Fibroblast of upper back skin (primary cell): ENCODE measurements at regions not wholly inside any gene's neighbourhood (a gene's known extent, or its start where the extent isn't known, plus 50 kb on each side); places are given as distances from the start of the nearest gene placed in this dataset.
"Not testable (repeated sequence)": the region's sequence is repeated elsewhere in the genome, so short reads cannot be mapped to it uniquely, and the experiment has no call there.

Experiments used
- DNase-seq: peaks from one replicate; pipeline ENCODE4 v3.0.0-alpha.2; 2013

DNA sequence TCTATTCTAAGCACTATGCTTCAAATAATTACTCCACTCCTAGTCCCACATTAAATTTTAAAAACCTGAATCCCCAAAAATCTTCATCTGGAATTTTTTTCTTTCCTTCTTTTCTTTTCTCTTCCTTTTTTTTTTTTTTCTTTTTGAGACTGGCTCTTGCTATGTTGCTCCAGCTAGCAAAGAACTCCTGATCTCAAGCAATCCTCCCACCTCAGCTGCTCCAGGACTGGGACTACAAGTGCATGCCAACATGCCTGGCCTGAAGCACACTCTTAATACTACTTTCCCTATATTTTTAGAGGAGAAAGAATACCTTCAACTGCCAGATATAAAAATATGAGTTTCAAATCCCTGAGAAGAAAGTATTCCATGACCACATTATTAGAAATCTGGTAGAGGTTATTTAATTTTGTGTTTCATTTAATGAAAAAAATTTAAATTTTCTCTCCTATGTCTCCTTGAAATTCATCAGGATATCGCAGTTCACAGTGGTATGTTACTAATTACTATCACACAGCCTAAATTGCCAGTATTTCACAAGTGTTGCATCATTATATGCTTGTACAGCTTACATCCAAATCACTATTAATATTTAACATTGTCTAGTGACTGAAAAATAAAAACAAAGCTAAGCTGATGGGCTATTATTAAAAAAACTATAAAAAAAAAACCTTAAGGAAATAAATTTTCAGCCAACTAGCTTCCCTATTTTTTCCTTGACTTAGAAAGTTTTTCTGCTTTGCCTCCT is 227.8 kb downstream of the NAF1 start:
- DNase-seq, result peak; percentile 8

DNA sequence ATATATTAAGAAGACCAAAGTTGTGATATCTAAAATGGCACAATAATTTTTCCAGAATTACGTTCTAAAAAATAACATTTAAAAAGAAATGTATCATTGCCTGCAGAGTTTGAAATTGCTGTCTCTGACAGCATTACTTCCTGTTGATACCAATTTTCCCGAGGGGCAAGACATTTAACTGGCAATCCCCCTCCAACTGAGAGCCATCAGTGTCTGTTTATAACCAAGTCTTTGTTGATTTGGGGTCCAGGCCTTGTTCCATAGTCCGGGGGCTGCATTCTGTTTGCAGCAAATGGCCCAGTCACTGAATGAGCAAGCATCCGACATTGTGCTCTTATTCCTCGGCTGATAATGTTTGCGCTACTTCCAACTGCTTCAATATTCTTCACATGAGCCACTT is 231.5 kb downstream of the NAF1 start:
- DNase-seq, result no peak

DNA sequence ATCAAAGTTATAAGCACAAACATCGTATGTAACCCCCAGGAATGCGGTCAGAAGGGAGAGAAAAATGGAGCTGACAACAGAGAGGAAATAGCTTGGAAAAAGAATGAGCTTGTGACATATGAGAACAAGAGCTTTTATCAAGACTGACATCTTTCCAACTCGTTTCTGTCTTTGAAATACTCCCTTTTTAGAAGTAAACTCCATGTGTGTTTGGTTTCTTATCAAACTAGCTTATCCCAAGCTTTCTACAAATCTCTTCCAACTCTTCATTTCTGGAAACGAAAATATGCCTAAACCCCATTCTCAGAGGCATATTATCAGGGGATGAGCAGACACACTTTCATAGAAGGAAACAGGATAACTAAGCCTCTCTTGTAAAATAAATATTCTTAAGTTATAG is 235.4 kb downstream of the NAF1 start:
- DNase-seq, result no peak

GRCh38 chr4:162921178-162921785 is 245.4 kb downstream of the NAF1 start:
- no peak for DNase-seq

GRCh38 chr4:162920649-162921048 is 246.0 kb downstream of the NAF1 start:
- no peak for DNase-seq

DNA sequence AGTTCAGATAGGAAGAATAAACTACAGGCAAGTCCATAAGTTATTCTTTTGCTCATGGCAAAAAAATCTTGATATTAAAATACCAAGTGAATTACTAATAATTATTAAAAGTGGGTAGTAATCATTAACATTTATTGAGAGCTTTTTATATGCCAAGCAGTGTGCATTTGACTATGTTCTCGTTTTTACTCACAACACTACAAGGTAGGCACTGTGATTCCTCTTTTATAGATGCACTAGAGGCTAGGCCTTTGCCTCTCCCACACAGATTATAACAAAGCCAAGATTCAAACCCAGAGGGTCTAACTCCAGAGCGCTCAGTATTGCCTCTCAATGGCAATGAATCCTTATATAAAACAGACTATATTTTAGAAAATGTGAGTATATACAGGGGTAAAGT is 254.2 kb downstream of the NAF1 start:
- no peak for DNase-seq

DNA sequence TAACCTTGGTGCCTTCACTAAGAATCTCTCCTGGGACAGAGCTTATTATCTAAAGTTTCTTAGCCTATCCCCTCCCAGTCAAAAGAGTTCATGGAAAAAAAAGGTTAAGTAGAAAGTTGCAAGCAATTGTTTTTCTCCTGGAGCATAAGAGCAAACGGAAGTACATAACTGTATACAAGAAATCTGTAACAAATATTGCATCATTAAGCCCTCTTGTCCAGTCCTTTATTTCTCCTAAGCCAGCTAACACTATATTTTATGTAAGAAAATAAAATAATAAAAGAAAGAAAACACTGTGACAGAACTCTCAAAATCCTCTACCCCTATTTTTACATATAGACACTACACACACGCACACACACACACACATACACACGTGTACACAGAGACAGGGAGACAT is 255.3 kb downstream of the NAF1 start:
- no peak for DNase-seq

- no peak for DNase-seq
Observed at GRCh38 chr4:162909952-162910351, 256.7 kb downstream of the NAF1 start.

GRCh38 chr4:162894387-162894786 is 272.3 kb downstream of the NAF1 start:
- no peak for DNase-seq

GRCh38 chr4:162891788-162892707 is 274.6 kb downstream of the NAF1 start:
- DNase-seq, result peak; percentile 51

DNA sequence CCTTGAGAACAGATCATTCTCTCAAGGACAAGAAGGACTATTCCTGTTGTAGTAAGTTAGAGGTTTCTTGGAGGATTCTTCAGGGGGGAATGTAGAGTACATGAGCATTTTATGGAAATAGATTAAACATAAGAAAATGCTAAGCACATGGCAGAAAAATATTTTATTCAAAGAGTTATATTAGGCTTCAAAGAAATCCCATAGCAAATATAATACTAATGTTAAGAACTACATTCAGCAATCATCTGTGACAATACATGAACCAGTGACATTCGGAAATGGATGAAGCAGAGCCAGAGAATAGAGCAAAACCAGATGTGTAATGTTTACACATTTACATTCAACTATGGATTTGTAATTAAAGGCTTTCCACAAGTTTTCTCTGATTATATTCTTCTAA is 288.6 kb downstream of the NAF1 start:
- DNase-seq, result no peak

DNA sequence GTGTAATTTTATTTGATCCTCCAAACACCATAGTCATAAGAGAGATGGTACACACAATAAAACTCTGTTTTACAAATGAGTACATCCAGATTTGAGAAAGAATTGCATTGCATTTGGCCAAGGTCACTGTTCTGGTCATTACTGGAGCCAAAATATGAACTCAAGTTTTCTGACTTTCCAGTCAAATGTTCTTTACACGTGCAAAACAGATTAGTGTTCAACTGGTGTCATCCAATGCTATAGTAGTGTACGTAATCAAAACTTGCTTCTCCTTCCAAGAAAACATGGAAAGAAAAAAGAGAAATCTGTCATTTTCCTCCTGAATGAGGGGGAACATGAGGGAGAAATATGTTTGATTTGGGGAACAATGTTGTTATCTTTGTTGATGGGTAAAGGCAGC is 291.9 kb downstream of the NAF1 start:
- DNase-seq, result no peak

DNA sequence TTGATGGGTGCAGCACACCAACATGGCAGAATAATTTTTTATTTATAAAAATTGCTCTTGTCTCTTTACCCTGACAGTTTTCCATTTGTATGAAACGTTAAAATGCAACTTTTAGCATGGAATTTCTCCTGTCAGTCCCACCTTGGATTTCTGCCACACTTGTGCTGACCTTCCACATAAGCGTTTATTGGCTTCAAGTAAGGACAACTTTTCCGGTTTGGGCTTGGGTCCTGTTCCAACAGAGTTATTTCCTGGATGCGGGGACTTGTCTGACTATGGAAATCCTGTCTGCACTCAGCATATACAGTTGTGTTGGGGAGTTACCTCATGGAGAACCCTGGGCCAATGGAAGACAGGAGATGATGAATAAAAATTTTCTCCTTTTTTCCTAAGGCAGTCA is 294.7 kb downstream of the NAF1 start:
- no peak for DNase-seq

- DNase-seq, result no peak
Observed at GRCh38 chr4:162869157-162869556, 297.5 kb downstream of the NAF1 start.

DNA sequence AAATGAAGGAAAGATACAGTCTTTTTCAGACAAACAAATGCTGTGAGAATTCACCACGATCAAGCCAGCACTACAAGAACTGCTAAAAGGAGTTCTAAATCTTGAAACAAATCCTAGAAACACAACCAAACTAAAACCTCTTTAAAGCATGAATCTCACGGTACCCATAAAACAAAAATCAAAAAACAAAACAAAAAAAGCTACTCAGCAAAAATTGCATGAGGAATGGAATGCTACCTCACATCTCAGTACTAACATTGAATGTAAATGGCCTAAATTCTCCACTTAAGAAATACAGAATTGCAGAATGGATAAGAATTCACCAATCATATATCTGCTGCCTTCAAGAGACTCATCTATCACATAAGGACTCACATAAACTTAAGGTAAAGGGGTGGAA is 300.1 kb downstream of the NAF1 start:
- DNase-seq, result no peak

DNA sequence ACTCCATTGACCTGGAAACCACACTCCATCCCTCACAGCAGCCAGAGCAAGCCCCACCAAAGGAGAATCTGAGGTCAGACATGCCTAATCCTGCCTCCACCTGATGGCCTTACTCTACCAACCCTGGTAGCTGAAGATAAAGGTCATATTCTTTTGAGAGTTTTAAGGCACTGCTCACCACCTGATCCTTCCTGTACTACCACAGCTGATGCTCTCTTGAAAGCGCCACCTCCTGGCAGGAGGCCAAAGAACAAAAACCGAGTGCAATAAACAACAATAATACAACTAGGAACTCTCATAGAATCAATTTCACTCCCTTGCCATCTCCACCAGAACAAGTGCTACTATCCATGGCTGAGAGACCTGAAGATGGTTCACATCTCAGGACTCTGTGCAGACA is 301.6 kb downstream of the NAF1 start:
- no peak for DNase-seq

- DNase-seq, result no peak
Observed at GRCh38 chr4:162853788-162854187, 312.9 kb downstream of the NAF1 start.

GRCh38 chr4:162852642-162853041 is 314.0 kb downstream of the NAF1 start:
- DNase-seq, result no peak

- not testable (repeated sequence) for DNase-seq
Observed at GRCh38 chr4:162851241-162851758, 315.4 kb downstream of the NAF1 start.

DNA sequence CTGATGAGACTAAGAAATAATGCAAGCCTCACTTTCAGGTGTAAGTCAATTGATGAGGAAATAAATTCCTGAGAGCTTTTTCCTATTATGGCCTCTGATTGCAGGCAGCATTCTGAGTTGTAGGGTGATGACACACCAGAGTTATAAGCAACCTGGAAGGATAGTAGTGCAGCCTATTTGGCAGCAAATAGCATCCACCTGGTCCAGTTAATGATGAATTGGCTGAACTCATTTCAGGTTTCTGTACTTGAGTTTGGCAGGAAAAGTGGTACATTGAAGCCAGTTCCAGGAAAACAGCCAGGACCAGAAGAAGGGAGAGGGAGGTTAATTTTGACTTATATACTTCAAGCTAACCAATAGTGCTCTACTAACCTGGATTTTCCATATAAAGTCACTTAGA is 316.8 kb downstream of the NAF1 start:
- no peak for DNase-seq

DNA sequence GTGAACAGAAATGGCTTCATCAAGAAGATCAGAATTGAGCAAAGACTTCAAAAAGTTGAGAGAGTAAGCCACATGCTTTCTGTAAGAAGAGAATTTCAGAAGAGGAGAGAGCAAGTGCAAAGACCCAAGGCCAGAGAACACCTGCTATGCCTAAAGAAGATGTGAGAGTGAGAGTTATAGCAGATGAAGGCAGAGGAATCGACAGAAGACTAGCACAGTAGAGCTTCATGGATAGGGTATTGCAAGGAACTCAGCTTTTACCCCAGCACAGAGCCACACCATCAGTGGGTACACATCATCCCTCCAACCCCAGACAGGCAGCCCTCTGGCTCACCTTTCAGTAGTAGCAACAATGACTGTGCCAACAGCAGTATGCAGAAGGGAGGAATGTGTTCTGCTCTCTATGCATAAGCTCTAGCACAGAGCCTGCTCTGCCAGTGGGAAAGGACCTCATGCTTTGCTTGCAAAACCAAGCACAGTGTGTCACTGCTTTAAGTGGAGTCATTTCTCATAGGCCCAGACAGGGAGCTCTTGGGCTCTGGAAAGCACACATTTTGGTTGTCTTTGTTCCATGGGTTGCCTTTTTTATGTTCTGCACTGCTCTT is 318.6 kb downstream of the NAF1 start:
- no peak for DNase-seq

- DNase-seq, result no peak
Observed at GRCh38 chr4:162841753-162842152, 324.9 kb downstream of the NAF1 start.

DNA sequence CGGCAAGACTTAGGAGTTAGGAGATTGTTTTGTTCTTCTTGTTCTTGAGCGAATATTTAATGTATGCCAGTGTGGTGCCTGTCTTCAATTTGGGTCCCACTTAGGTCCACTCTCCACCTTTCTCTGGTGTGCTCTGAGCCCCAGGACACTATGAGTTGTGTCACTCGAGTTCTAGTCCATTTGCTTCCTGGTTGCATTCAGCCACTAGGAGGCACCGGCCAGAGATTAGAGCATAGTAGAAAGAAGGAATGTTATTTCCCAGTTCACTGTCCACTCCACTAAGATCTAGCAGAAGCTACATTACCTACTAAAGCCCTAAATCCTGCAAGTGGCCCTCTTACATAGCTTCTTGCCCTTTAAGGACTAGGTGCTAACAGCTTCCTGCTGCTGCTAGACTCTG is 326.9 kb downstream of the NAF1 start:
- no peak for DNase-seq
